ENCODE measurements at regions not wholly inside any gene's neighbourhood (a gene's known extent, or its start where the extent isn't known, plus 50 kb on each side); places are given as distances from the start of the nearest gene placed in this dataset.

- TF ChIP-seq, protein P1, sequence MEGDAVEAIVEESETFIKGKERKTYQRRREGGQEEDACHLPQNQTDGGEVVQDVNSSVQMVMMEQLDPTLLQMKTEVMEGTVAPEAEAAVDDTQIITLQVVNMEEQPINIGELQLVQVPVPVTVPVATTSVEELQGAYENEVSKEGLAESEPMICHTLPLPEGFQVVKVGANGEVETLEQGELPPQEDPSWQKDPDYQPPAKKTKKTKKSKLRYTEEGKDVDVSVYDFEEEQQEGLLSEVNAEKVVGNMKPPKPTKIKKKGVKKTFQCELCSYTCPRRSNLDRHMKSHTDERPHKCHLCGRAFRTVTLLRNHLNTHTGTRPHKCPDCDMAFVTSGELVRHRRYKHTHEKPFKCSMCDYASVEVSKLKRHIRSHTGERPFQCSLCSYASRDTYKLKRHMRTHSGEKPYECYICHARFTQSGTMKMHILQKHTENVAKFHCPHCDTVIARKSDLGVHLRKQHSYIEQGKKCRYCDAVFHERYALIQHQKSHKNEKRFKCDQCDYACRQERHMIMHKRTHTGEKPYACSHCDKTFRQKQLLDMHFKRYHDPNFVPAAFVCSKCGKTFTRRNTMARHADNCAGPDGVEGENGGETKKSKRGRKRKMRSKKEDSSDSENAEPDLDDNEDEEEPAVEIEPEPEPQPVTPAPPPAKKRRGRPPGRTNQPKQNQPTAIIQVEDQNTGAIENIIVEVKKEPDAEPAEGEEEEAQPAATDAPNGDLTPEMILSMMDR (IDR thresholded peaks at IDR 0.05; ENCODE audit: poor library complexity, severe bottlenecking) = no peak
- TF ChIP-seq EZH2 (IDR thresholded peaks at IDR 0.05; ENCODE audit: borderline replicate concordance, insufficient read depth, low read length, poor library complexity, severe bottlenecking) (no peak), RAD21 (conservative IDR thresholded peaks at IDR 0.05) (no peak), POLR2AphosphoS5 (IDR thresholded peaks at IDR 0.05) (no peak)
- TF ChIP-seq, protein P2, sequence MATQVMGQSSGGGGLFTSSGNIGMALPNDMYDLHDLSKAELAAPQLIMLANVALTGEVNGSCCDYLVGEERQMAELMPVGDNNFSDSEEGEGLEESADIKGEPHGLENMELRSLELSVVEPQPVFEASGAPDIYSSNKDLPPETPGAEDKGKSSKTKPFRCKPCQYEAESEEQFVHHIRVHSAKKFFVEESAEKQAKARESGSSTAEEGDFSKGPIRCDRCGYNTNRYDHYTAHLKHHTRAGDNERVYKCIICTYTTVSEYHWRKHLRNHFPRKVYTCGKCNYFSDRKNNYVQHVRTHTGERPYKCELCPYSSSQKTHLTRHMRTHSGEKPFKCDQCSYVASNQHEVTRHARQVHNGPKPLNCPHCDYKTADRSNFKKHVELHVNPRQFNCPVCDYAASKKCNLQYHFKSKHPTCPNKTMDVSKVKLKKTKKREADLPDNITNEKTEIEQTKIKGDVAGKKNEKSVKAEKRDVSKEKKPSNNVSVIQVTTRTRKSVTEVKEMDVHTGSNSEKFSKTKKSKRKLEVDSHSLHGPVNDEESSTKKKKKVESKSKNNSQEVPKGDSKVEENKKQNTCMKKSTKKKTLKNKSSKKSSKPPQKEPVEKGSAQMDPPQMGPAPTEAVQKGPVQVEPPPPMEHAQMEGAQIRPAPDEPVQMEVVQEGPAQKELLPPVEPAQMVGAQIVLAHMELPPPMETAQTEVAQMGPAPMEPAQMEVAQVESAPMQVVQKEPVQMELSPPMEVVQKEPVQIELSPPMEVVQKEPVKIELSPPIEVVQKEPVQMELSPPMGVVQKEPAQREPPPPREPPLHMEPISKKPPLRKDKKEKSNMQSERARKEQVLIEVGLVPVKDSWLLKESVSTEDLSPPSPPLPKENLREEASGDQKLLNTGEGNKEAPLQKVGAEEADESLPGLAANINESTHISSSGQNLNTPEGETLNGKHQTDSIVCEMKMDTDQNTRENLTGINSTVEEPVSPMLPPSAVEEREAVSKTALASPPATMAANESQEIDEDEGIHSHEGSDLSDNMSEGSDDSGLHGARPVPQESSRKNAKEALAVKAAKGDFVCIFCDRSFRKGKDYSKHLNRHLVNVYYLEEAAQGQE (IDR thresholded peaks at IDR 0.05; ENCODE audit: borderline replicate concordance) = no peak
Observed at GRCh38 chr6:120010075-120010474, 660.5 kb upstream of the MAN1A1 start.

Measured in neural cell (in vitro differentiated cells).